GM12872 (cell line): ENCODE measurements at regions not wholly inside any gene's neighbourhood (a gene's known extent, or its start where the extent isn't known, plus 50 kb on each side); places are given as distances from the start of the nearest gene placed in this dataset.

ENCODE experiments used
- TF ChIP-seq, protein P1 (sequence below): IDR thresholded peaks from 3 replicates; pipeline ENCODE4 v1.5.1; 2011; ENCODE audit warnings: low read depth, mild to moderate bottlenecking, low read length, moderate library complexity; ENCODE audit not compliant: insufficient read depth

DNA sequence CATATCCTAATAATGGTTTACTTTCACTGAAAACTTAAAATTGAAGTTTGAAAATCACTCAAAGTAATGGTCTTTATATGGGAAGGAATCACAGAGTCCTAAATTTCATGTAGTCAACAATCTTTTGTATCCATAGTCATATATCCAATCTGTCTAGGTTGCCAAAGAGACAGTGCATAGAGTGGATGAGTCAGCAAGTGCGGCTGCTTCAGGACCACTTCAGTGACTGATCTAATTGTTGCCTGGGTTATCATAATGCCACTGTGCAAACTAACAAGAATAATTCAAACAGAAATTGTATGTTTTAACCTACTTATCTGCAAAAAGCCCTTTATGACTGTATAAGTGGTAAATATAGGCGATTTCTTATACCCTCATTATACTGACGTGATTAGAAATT lies 211.3 kb upstream of the PRR16 start:
- TF ChIP-seq, protein P1, sequence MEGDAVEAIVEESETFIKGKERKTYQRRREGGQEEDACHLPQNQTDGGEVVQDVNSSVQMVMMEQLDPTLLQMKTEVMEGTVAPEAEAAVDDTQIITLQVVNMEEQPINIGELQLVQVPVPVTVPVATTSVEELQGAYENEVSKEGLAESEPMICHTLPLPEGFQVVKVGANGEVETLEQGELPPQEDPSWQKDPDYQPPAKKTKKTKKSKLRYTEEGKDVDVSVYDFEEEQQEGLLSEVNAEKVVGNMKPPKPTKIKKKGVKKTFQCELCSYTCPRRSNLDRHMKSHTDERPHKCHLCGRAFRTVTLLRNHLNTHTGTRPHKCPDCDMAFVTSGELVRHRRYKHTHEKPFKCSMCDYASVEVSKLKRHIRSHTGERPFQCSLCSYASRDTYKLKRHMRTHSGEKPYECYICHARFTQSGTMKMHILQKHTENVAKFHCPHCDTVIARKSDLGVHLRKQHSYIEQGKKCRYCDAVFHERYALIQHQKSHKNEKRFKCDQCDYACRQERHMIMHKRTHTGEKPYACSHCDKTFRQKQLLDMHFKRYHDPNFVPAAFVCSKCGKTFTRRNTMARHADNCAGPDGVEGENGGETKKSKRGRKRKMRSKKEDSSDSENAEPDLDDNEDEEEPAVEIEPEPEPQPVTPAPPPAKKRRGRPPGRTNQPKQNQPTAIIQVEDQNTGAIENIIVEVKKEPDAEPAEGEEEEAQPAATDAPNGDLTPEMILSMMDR = no peak

DNA sequence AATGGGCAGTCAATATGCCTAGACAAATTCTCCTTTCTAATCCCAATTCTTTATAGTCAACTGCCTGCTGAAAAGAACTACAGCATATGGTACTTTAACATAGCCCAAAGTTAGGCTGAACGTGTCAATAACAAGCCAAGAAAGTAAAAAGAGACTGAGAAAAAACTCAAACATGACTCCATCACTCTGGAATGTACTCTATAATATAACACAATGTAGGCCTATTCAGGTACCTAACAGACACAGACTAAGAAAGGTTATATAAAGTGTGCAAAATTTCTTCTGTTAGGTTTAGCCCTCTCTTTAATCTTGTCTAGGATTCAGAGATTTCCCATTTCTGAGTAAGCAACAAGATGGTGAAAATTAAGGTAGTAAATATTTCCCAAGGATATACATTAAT lies 209.7 kb upstream of the PRR16 start:
- TF ChIP-seq, protein P1 = no peak

DNA sequence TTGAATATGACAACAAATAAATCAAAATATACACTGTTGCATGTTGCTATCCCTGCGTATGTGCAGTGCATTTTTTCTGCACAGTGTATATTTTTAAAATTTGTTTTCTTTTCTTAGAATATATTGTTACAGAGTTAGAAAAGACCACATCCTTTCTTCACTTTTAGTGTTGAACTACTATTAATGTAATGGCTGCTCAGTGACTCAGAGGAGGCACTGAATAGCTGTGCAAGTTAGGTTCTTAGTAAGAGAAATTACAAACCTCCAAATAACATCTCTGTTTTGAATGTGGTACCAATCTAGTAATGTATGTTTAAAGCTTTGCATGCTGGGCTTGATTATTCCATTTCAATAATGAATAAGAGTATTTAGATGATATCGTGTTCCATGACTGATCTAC lies 208.9 kb upstream of the PRR16 start:
- TF ChIP-seq, protein P1 = no peak

DNA sequence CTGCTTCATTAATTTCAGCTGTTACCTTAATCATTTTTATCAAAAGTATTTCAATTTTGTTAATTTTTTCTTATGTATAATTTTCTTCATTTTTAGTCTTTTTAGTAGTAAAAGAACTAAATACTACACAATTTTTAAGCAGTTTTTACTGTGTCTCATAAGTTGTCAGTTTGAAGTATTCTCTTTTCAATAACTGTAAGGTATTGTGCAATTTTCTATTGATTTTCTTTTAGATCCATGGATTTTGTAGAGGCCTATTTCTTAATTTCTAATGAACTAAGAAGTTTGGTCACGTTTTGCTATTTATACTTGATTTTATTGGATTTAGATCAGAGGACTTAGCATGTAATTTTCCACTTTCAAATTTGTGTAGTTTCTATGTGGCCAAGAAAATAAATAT lies 207.7 kb upstream of the PRR16 start:
- TF ChIP-seq, protein P1 = no peak

DNA sequence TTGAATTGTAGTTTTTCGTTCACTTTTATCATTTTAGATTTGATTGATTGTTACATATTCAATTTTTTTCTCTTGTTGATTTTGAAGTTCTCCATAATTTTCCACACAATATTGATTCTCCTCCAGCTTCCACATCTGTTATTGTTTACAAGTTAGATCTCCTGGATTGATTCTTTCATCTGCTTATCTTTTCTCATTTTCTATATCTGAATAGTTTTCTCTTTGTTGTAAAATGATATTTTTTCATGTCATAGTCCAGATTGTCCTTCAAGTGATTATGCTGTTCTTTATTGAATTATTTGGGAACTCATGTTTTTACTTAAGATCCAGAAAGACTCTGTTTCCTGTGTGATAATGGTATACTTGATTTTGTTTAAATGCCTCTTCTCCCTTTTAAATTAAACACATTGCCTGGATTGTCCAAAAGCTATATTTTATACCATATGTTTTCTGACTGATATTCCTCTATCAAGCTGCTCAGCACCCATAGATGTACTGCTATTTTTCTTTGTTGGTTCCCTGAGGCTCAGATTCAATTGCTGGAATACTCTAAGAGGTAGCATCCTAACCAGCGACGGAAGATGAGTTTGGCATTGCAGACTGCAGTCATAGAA lies 206.6 kb upstream of the PRR16 start:
- TF ChIP-seq, protein P1 = no peak

DNA sequence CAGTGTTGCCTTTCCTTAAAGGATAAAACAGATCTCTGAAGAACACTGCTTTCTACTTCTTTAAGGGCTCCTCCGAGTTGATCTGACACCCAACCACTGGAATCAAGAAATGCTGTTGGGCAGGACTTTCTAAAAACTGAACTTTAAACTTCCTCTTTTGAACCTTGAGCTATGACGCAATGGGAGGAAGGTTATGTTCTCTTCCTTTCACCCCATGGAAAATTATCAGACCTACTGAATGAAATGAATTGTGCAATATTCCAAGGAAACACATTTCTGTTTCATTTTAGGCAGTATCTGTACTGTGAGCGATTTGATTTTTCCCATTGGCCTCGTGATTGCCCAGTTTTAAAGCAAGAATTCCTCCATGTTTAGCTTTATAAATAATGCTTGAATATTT lies 206.0 kb upstream of the PRR16 start:
- TF ChIP-seq, protein P1 = no peak

DNA sequence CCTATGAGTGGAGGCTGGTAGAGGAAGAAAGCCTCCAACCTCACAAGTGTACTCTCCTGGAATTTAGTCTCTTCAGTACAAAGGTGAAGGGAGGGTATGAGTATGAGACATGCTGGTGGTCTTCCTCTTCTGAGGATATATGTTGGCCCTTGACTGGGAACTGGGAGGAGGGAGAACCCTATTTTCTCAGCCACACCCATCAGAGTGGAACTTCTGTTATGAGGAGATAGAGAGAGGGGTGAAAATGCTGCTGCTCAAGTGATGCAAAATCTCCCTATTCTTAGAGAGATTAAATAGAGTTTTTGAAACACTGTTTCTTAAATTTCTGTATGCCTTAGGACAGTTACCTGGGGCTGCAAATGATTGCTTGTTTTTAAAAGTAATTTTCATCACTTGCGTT lies 203.4 kb upstream of the PRR16 start:
- TF ChIP-seq, protein P1 = no peak

DNA sequence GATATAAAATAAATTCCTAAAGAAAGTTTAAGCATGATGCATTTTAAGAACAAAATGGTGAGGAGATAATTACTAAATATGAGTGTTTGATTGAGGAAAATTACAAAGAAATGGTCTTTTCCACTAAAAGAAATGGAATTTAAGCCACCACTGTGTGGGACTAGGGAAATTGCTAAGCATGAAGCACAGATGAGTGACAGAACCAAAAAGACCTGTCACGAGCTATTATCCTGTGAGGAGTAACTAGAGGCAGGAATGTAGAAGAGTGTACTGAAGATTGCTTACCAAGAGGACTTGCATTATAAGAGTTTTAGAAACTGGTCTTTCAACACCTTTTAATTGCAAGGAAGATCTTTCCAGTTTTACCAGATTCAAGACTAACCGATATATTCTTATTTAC lies 193.6 kb upstream of the PRR16 start:
- TF ChIP-seq, protein P1 = no peak
